NCI-H2081 (cell line): ENCODE measurements at regions not wholly inside any gene's neighbourhood (a gene's known extent, or its start where the extent isn't known, plus 50 kb on each side); places are given as distances from the start of the nearest gene placed in this dataset.

Experiments
- DNase-seq, 2 experiments: peaks; one replicate each; lab custom pipeline; 2025; lab: John Stamatoyannopoulos, UW

DNA sequence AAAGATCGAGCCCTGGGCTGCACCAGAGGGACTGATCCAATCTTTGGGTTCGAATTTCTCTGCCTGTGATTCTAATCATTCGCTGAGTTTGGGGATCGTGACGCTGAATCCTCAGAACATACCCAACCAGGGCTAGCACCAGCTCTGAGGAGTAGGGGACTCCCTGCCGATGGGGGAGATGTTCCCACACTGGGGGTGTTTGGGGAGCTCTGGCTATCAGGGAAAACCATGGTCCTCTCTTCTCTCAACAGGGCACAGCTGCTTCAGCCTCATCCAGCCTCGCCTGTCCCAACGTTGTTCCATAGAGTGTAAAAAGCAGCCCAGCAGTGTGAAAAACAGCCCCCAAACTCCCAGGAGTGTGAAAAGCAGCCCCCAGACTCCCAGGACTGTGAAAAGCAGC is 136.6 kb downstream of the ANKRD60 start:
- DNase-seq, result no peak

GRCh38 chr20:58090161-58090560 is 138.3 kb downstream of the ANKRD60 start:
- no peak for DNase-seq

DNA sequence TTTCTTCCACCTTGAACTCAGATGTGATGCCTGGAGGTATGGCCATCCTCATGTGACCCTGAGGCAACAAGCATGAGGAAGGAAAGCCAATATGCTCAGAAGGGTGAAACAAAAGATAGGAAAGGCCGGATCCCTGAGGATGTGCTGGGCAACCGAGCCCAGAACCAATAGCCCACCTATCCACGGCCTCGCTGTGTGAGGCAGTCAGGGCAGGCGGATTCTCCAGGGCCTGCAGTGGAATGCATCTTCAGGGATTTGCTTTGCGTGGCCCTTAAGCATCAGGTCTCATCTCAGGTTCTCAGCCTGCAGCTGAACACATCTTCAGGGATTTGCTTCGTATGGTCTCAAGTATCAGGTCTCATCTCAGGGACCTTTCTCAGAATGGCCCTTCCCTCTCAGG is 139.8 kb downstream of the ANKRD60 start:
- no peak for DNase-seq

GRCh38 chr20:58088105-58088504 is 140.3 kb downstream of the ANKRD60 start:
- DNase-seq, result no peak

GRCh38 chr20:58087562-58087858 is 140.9 kb downstream of the ANKRD60 start:
- no peak for DNase-seq

- peak; percentile 52 to 73 for DNase-seq
Measured at GRCh38 chr20:58086763-58087561, 141.5 kb downstream of the ANKRD60 start.

- no peak for DNase-seq
Measured at GRCh38 chr20:58084966-58085365, 143.5 kb downstream of the ANKRD60 start.

GRCh38 chr20:58084566-58084965 is 143.9 kb downstream of the ANKRD60 start:
- no peak for DNase-seq

- DNase-seq, result no peak
Measured at GRCh38 chr20:58081846-58082245, 146.6 kb downstream of the ANKRD60 start.

DNA sequence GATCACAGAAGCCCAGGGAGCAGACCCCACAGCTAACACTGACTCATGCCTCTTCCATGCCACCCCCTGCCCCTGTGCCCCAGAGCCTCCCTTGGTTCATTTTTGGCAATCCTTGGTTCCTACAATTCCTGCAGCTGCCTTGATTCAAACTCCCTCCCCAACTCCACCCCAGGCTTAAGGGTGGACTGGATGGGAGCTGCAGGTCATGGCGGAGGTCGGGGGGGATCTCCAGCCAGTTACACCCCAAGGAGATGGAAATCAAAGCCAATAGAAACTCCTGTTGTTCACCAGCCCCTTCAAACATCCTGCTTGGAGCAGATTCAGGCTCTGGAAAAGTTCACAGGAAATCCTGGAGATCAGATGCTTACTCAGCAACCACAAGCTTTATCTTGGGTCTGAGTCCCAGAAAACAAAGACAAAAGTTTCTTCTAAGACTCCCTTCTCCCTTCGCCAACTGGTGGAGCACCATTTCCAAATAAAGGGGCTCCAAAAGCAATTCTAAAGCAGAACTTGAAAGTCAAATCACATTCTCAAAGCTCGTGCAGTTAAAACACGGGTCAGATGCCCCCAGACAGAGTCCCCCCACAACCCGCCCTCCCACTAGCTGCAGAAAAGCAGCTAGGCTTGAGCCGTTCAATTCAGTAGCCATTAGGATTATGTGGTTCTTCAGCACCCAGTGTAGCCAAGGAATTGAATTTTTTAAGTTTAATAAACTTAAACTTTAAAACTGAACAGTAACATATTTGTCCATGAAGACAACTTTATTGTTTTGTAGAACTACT is 149.5 kb downstream of the ANKRD60 start:
- no peak for DNase-seq

- DNase-seq, result no peak
Measured at GRCh38 chr20:58077282-58077681, 151.2 kb downstream of the ANKRD60 start.

DNA sequence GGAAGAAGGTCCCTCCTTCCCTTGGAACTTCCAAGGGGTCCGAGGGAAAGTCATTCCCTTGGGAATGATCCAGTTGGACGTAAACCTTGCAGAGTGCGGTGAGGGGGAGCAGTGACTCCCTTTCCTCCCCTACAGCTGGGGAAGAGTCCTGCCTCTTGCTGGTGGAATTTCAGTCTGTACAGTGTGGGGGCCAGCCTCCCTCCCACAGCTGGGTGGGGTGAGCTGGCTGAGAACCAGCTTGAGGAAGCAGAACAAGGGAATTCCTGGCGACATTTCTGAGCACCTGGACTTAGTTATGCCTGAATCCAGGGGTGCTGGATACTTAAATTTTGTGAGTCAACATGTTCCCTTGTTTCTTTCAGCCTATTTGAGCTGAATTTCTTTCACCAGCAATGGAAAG is 152.0 kb downstream of the ANKRD60 start:
- DNase-seq, result no peak

- no peak for DNase-seq
Measured at GRCh38 chr20:58075586-58076345, 152.7 kb downstream of the ANKRD60 start.

- DNase-seq, result no peak
Measured at GRCh38 chr20:58073945-58074856, 154.3 kb downstream of the ANKRD60 start.

- no peak for DNase-seq
Measured at GRCh38 chr20:58072695-58073671, 155.5 kb downstream of the ANKRD60 start.

- peak in 1 of 2 experiments; percentile 16 for DNase-seq
Measured at GRCh38 chr20:58071991-58072390, 156.5 kb downstream of the ANKRD60 start.

GRCh38 chr20:58071298-58071697 is 157.2 kb downstream of the ANKRD60 start:
- DNase-seq, result no peak

DNA sequence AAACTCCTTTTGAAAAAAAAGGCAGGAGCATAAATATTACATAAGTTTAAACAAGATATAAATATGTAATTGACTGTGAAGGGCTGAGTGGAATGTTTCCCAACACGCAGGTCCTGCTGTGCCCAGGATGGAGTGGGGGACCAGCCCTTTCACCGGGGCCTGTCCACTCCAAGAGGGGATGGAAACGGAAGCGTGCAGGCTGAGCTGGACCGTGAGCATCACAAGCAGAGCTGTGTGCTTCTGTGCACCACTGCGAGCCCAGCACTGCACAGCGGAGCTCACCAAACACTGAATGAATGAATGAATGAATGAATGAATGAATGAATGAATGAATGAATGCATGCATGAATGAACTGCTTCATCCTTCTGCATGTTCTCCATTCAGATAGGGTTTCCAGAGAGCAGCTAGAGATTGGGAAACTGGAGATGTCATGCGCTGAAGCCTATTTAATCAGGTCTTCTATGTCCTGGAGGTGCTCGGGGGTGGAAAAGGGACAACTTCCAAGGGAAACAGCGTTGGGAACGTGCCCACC is 157.7 kb downstream of the ANKRD60 start:
- DNase-seq, result no peak

DNA sequence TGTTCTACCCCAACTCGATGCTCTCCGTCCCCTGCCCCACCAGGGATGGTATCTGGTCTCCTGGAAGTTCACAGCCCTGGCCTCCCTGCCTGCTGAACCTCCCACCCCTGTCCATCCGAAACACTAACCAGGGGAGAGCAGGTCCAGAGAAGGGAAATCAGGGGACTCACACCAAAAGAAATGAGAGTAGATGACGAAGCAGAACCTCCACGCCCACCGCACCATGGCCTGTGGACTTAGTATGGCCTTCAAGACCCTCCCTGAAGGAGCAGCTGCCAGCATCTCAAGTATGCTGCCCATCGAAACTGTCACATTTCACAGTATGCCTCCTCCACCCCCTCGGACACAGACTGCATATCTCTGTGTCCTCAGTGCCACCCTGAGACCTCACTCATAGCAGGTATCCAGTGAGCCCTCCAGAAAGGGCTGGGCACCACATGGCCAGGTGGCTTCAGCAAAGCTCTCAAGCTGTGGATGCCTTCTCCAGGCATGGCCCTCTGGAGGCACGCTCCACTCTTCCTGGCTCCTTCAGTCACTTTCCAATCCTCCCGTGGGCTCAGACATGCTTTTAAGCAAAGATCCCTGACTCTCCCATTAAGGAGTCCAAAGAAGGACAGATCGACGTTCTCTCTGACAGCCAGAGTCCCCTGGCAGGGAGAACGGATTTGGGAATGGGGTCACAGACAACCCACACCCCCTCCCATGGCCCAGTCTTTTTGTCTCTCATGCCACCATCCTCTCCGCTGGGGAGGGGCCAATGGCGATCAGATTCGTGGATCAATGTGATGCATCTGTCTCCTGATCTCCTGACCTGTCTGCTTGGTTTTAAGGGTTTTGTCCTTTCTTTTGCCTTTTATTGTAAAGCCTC is 158.4 kb downstream of the ANKRD60 start:
- no peak for DNase-seq
